HS-5 (cell line): ENCODE measurements at regions not wholly inside any gene's neighbourhood (a gene's known extent, or its start where the extent isn't known, plus 50 kb on each side); places are given as distances from the start of the nearest gene placed in this dataset.
"Not testable (repeated sequence)": the region's sequence is repeated elsewhere in the genome, so short reads cannot be mapped to it uniquely, and the experiment has no call there.

Source experiments
- DNase-seq: peaks from one replicate; pipeline ENCODE4 v3.0.0-alpha.2; 2012; ENCODE audit warnings: low read depth

GRCh38 chr7:46291601-46292150 lies 370.6 kb upstream of the IGFBP3 start:
- DNase-seq: peak; percentile 16

- DNase-seq: no peak
Measured at GRCh38 chr7:46291050-46291438, 370.0 kb upstream of the IGFBP3 start.

GRCh38 chr7:46290374-46291049 lies 369.4 kb upstream of the IGFBP3 start:
- no peak for DNase-seq

- no peak for DNase-seq
Measured at GRCh38 chr7:46288861-46289260, 367.8 kb upstream of the IGFBP3 start.

- DNase-seq: no peak
Measured at GRCh38 chr7:46288010-46288409, 366.9 kb upstream of the IGFBP3 start.

GRCh38 chr7:46286957-46287356 lies 365.9 kb upstream of the IGFBP3 start:
- no peak for DNase-seq

- no peak for DNase-seq
Measured at GRCh38 chr7:46286356-46286755, 365.3 kb upstream of the IGFBP3 start.

GRCh38 chr7:46285878-46286277 lies 364.8 kb upstream of the IGFBP3 start:
- no peak for DNase-seq

GRCh38 chr7:46283852-46284251 lies 362.8 kb upstream of the IGFBP3 start:
- DNase-seq: no peak

GRCh38 chr7:46282155-46282554 lies 361.1 kb upstream of the IGFBP3 start:
- DNase-seq: no peak

GRCh38 chr7:46281071-46281470 lies 360.0 kb upstream of the IGFBP3 start:
- DNase-seq: no peak

- no peak for DNase-seq
Measured at GRCh38 chr7:46279290-46279689, 358.2 kb upstream of the IGFBP3 start.

- DNase-seq: no peak
Measured at GRCh38 chr7:46264646-46265045, 343.6 kb upstream of the IGFBP3 start.

GRCh38 chr7:46261638-46262037 lies 340.6 kb upstream of the IGFBP3 start:
- not testable (repeated sequence) for DNase-seq

- DNase-seq: no peak
Measured at GRCh38 chr7:46259947-46260346, 338.9 kb upstream of the IGFBP3 start.

- peak; percentile 94 for DNase-seq
Measured at GRCh38 chr7:46257761-46258448, 336.8 kb upstream of the IGFBP3 start.

GRCh38 chr7:46256870-46257661 lies 336.0 kb upstream of the IGFBP3 start:
- DNase-seq: no peak

GRCh38 chr7:46253520-46253919 lies 332.4 kb upstream of the IGFBP3 start:
- DNase-seq: no peak

- no peak for DNase-seq
Measured at GRCh38 chr7:46247664-46248063, 326.6 kb upstream of the IGFBP3 start.

- DNase-seq: no peak
Measured at GRCh38 chr7:46245586-46246111, 324.6 kb upstream of the IGFBP3 start.

GRCh38 chr7:46244757-46245156 lies 323.7 kb upstream of the IGFBP3 start:
- DNase-seq: peak; percentile 23

- no peak for DNase-seq
Measured at GRCh38 chr7:46243406-46243805, 322.3 kb upstream of the IGFBP3 start.
